ENCODE measurements at regions not wholly inside any gene's neighbourhood (a gene's known extent, or its start where the extent isn't known, plus 50 kb on each side); places are given as distances from the start of the nearest gene placed in this dataset.
"Not testable (repeated sequence)": the region's sequence is repeated elsewhere in the genome, so short reads cannot be mapped to it uniquely, and the experiment has no call there.

- TF ChIP-seq CTCF (conservative IDR thresholded peaks at IDR 0.05; ENCODE audit: low read depth, low read length); EZH2 (IDR thresholded peaks at IDR 0.05; ENCODE audit: borderline replicate concordance, low read depth, low read length, poor library complexity, severe bottlenecking): not testable (repeated sequence)
Measured at GRCh38 chr4:3953140-3953489, 186.9 kb downstream of the ADRA2C start.

Data from A673 (cell line).